Right lobe of liver (tissue), 6 donors: ENCODE measurements at regions not wholly inside any gene's neighbourhood (a gene's known extent, or its start where the extent isn't known, plus 50 kb on each side); places are given as distances from the start of the nearest gene placed in this dataset.

ENCODE experiments used
- ATAC-seq, 4 donors: fragments of 200-7000 bp; cut with Tn5 transposase; one replicate each; pipeline ENCODE4 v1.9.1; 2020; ENCODE audit warnings: mild to moderate bottlenecking in 4 of 4, moderate library complexity in 4 of 4
- DNase-seq, 3 donors: peaks; one replicate each; pipeline ENCODE4 v3.0.0-alpha.2; 2020
- H3K27ac ChIP-seq, 3 donors: fragments of 200-600 bp; one replicate each; pipeline ENCODE4 v1.8.0; 2022
- H3K27me3 ChIP-seq, 2 donors: fragments of 200-600 bp; one replicate each; pipeline ENCODE4 v1.8.0; 2022
- H3K36me3 ChIP-seq, 4 donors: fragments of 200-600 bp; sonication (generic) in 1 of 4; one replicate each; pipeline versions ENCODE4 v1.5.1 to v1.8.0; 2017 to 2022; ENCODE audit warnings: control low read depth in 1 of 4
- H3K4me1 ChIP-seq, 4 donors: fragments of 200-600 bp; sonication (generic) in 1 of 4; one replicate each; pipeline versions ENCODE4 v1.5.1 to v1.8.0; 2017 to 2022; ENCODE audit warnings: control low read depth in 1 of 4
- H3K4me3 ChIP-seq, 3 donors: fragments of 200-600 bp; one replicate each; pipeline ENCODE4 v1.8.0; 2022
- H3K9me3 ChIP-seq, 4 donors: fragments of 200-600 bp; sonication (generic) in 1 of 4; one replicate each; pipeline versions ENCODE4 v1.5.1 to v1.8.0; 2017 to 2022; ENCODE audit warnings: control low read depth in 1 of 4
- CTCF ChIP-seq, 4 donors: fragments of 200-600 bp in 3 of 4; fragments of 450-650 bp in 1 of 4; IDR thresholded peaks; one replicate each; pipeline versions ENCODE4 v1.5.1 to v1.8.0; 2016 to 2022; ENCODE audit warnings: antibody characterized with exemption in 4 of 4, mild to moderate bottlenecking in 2 of 4
- POLR2A ChIP-seq: fragments of 450-650 bp; IDR thresholded peaks from one replicate; pipeline ENCODE4 v1.6.1; 2017; ENCODE audit warnings: antibody characterized with exemption, mild to moderate bottlenecking
- WGBS: methylation state at CpG from one replicate; pipeline ENCODE4 v1.1.6; 2018; ENCODE audit warnings: low coverage, low lambda C conversion rate; ENCODE audit not compliant: insufficient coverage; ENCODE audit errors: missing lambda C conversion rate; 5-methylcytosine and 5-hydroxymethylcytosine counted together
- intact Hi-C, 2 donors: fragments of 100-400 bp; cut with DNase I; formaldehyde crosslinking; loops; one replicate each; pipeline versions ENCODE4 v1.11.2 to v1.14.1; 2022
- donor health status: DM: no; HTN: yes; CAD: no.
- donor health status: DM: no; HTN: no; CAD: no.
- donor health status: DM: no; HTN: no; CAD: no.
- donor health status: DM: no; HTN: yes; CAD: no.
- donor health status: DM: no; HTN: yes; CAD: no.

GRCh38 chr2:42984081-42984480 is 191.7 kb upstream of the HAAO start:
- Histone ChIP-seq H3K4me1 (peaks cover 0 to 14% (median 6%) of the 10 kb centered on the region in 4 donors), H3K27ac (no peak overlapping the region), H3K9me3 (no peaks in the 10 kb centered on the region), H3K36me3 (no peaks in the 10 kb centered on the region), H3K27me3 (no peaks in the 10 kb centered on the region), H3K4me3 (no peak overlapping the region)
- DNase-seq (peak in 2 of 3 donors; percentile 12 to 21), ATAC-seq (no peak)
- WGBS: 81% methylated on average over 3 of the region's 6 CpGs
- intact Hi-C loops: no loop called here
- TF ChIP-seq POLR2A: no peak
- no peak for TF ChIP-seq CTCF (IDR thresholded peaks at IDR 0.05)

GRCh38 chr2:42980764-42981416 is 188.5 kb upstream of the HAAO start:
- Histone ChIP-seq H3K4me1 (peaks cover 0 to 27% (median 15%) of the 10 kb centered on the region in 4 donors), H3K27ac (peak overlapping the region in 1 of 3 donors; percentile 43), H3K27me3 (no peaks in the 10 kb centered on the region), H3K9me3 (no peaks in the 10 kb centered on the region), H3K36me3 (no peaks in the 10 kb centered on the region), H3K4me3 (no peak overlapping the region)
- ATAC-seq: no peak
- TF ChIP-seq CTCF (IDR thresholded peaks at IDR 0.05): no peak
- no peak for TF ChIP-seq POLR2A
- intact Hi-C loops: no loop called here
- WGBS: 90% methylated on average over 9 of the region's 9 CpGs
- DNase-seq: peak in 2 of 3 donors; percentile 10

GRCh38 chr2:42979870-42980763 is 187.7 kb upstream of the HAAO start:
- intact Hi-C loops: loop anchor here (10.0 kb wide), 3 partner anchors 155 to 255 kb away; partner anchors contain the start of gene ZFP36L2 (in 1 of the 2)

More at GRCh38 chr2:42979870-42980763, 187.7 kb upstream of the HAAO start:
- Histone ChIP-seq H3K4me3 (no peak overlapping the region), H3K4me1 (peaks cover 0 to 30% (median 17%) of the 10 kb centered on the region in 4 donors), H3K27ac (peak overlapping the region in 2 of 3 donors; percentile 43 to 66), H3K36me3 (no peaks in the 10 kb centered on the region), H3K27me3 (no peaks in the 10 kb centered on the region), H3K9me3 (no peaks in the 10 kb centered on the region)
- ATAC-seq: peak in 2 of 4 donors; percentile 56 to 83
- WGBS: 65% methylated on average over 14 of the region's 16 CpGs
- TF ChIP-seq CTCF (IDR thresholded peaks at IDR 0.05) (no peak), POLR2A (no peak)
- DNase-seq: peak in 2 of 3 donors; percentile 65 to 79
